ENCODE measurements at regions not wholly inside any gene's neighbourhood (a gene's known extent, or its start where the extent isn't known, plus 50 kb on each side); places are given as distances from the start of the nearest gene placed in this dataset.

GRCh38 chr9:115353681-115354080, 235.7 kb upstream of the TNC start:
- TF ChIP-seq, protein P1, sequence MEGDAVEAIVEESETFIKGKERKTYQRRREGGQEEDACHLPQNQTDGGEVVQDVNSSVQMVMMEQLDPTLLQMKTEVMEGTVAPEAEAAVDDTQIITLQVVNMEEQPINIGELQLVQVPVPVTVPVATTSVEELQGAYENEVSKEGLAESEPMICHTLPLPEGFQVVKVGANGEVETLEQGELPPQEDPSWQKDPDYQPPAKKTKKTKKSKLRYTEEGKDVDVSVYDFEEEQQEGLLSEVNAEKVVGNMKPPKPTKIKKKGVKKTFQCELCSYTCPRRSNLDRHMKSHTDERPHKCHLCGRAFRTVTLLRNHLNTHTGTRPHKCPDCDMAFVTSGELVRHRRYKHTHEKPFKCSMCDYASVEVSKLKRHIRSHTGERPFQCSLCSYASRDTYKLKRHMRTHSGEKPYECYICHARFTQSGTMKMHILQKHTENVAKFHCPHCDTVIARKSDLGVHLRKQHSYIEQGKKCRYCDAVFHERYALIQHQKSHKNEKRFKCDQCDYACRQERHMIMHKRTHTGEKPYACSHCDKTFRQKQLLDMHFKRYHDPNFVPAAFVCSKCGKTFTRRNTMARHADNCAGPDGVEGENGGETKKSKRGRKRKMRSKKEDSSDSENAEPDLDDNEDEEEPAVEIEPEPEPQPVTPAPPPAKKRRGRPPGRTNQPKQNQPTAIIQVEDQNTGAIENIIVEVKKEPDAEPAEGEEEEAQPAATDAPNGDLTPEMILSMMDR (conservative IDR thresholded peaks at IDR 0.05; ENCODE audit: low read depth, low read length), result no peak

GRCh38 chr9:115357821-115358220, 239.9 kb upstream of the TNC start:
- Histone ChIP-seq H3K9ac (no peak overlapping the region), H4K20me1 (ENCODE audit: insufficient read depth) (no peaks in the 10 kb centered on the region), H3K27ac (no peak overlapping the region), H3K36me3 (ENCODE audit: insufficient read depth) (no peaks in the 10 kb centered on the region), H3K4me2 (no peak overlapping the region), H3K4me3 (IDR thresholded peaks at IDR 0.05; ENCODE audit: insufficient read depth, low read depth, low read length) (no peak overlapping the region), H2AFZ (ENCODE audit: low read depth) (no peak overlapping the region), H3K4me1 (ENCODE audit: low read depth, poor library complexity, severe bottlenecking) (peaks cover 15% of the 10 kb centered on the region), H3K79me2 (ENCODE audit: insufficient read depth, low read depth) (no peaks in the 10 kb centered on the region), H3K27me3 (ENCODE audit: insufficient read depth, low read depth) (no peaks in the 10 kb centered on the region)
- TF ChIP-seq, protein P1 (conservative IDR thresholded peaks at IDR 0.05; ENCODE audit: low read depth, low read length), result no peak

More at GRCh38 chr9:115353681-115354080, 235.7 kb upstream of the TNC start:
- H3K9ac ChIP-seq, result no peak overlapping the region
- H3K36me3 ChIP-seq (ENCODE audit: insufficient read depth), result no peaks in the 10 kb centered on the region
- H3K4me3 ChIP-seq (IDR thresholded peaks at IDR 0.05; ENCODE audit: insufficient read depth, low read depth, low read length), result no peak overlapping the region
- no peak overlapping the region for H3K27ac ChIP-seq
- H3K27me3 ChIP-seq (ENCODE audit: insufficient read depth, low read depth), result no peaks in the 10 kb centered on the region
- H4K20me1 ChIP-seq (ENCODE audit: insufficient read depth), result no peaks in the 10 kb centered on the region
- peaks cover 15% of the 10 kb centered on the region for H3K4me1 ChIP-seq (ENCODE audit: low read depth, poor library complexity, severe bottlenecking)
- H2AFZ ChIP-seq (ENCODE audit: low read depth), result no peak overlapping the region
- no peaks in the 10 kb centered on the region for H3K79me2 ChIP-seq (ENCODE audit: insufficient read depth, low read depth)
- H3K4me2 ChIP-seq, result no peak overlapping the region; the same call in 1 of the 2 replicates

DNA sequence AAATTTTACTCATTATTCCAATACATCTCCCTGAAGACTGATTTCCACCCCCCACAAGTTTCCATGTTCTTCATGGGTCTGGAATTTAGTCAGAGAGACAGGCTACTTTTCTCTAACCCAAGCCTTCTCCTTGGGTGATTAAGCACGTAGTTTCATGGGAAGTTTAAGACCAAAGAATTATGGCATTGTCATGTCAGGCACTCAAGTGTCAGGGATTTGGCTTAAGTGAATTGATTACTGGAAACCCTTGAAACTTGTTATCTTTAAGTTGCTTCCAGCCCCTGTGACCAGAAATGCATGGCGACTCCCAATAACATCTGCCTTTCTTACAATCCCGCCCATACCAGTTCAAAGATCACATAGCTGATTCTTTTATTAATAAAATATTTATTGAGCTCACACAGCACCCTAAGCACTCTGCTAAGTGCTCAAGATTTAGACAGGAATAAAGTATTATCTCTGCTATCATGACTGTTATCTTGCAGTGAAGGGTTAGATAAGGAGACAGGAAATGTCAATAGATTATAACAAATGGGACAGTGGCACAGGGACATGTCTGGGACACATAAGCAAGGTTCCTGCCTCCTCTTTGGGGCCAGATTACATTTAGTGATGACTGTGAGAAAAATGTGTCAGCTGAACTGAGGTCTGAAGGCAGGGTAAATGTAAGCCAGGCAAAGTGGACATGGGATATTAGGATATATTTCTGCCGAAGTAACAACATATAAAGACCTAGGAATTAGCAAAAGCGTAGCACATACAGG, 241.2 kb upstream of the TNC start:
- Histone ChIP-seq H4K20me1 (ENCODE audit: insufficient read depth) (no peaks in the 10 kb centered on the region), H3K4me2 (no peak overlapping the region), H3K27ac (no peak overlapping the region), H3K4me3 (IDR thresholded peaks at IDR 0.05; ENCODE audit: insufficient read depth, low read depth, low read length) (no peak overlapping the region), H2AFZ (ENCODE audit: low read depth) (no peak overlapping the region), H3K4me1 (ENCODE audit: low read depth, poor library complexity, severe bottlenecking) (peaks cover 5% of the 10 kb centered on the region), H3K9ac (no peak overlapping the region), H3K27me3 (ENCODE audit: insufficient read depth, low read depth) (no peaks in the 10 kb centered on the region), H3K79me2 (ENCODE audit: insufficient read depth, low read depth) (no peaks in the 10 kb centered on the region), H3K36me3 (ENCODE audit: insufficient read depth) (no peaks in the 10 kb centered on the region)
- TF ChIP-seq, protein P1 (conservative IDR thresholded peaks at IDR 0.05; ENCODE audit: low read depth, low read length), result no peak

DNA sequence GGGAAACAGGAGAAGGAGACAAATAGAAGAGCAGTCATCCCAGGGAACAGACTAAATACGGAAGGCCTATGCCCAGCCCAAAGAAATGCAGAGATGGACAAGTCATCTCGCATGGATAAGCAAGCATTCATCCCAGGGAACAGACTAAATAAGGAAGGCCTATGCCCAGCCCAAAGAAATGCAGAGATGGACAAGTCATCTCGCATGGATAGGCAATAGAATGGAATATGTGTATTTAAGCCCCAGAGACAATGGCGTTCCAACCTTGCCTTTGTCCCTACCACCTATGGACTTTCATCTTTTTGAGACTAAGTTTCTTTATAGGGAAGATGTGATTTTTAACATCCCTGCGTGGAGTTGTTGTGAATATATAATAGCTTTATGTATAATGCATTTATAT, 242.2 kb upstream of the TNC start:
- Histone ChIP-seq H3K27me3 (ENCODE audit: insufficient read depth, low read depth) (no peaks in the 10 kb centered on the region), H3K79me2 (ENCODE audit: insufficient read depth, low read depth) (no peaks in the 10 kb centered on the region), H2AFZ (ENCODE audit: low read depth) (no peak overlapping the region), H4K20me1 (ENCODE audit: insufficient read depth) (no peaks in the 10 kb centered on the region), H3K9ac (no peak overlapping the region), H3K4me1 (ENCODE audit: low read depth, poor library complexity, severe bottlenecking) (no peaks in the 10 kb centered on the region), H3K27ac (no peak overlapping the region), H3K4me2 (no peak overlapping the region), H3K36me3 (ENCODE audit: insufficient read depth) (no peaks in the 10 kb centered on the region), H3K4me3 (IDR thresholded peaks at IDR 0.05; ENCODE audit: insufficient read depth, low read depth, low read length) (no peak overlapping the region)
- TF ChIP-seq, protein P1 (conservative IDR thresholded peaks at IDR 0.05; ENCODE audit: low read depth, low read length), result no peak
